Umbilical cord (tissue), 1 donor: ENCODE measurements at regions not wholly inside any gene's neighbourhood (a gene's known extent, or its start where the extent isn't known, plus 50 kb on each side); places are given as distances from the start of the nearest gene placed in this dataset.
A peak's percentile ranks its signal among the peaks of the same experiment; 100 is the strongest.
"Not testable (repeated sequence)": the region's sequence is repeated elsewhere in the genome, so short reads cannot be mapped to it uniquely, and the experiment has no call there.

Experiments used
- DNase-seq: peaks from one replicate; pipeline ENCODE4 v3.0.0-alpha.2; 2015; ENCODE audit warnings: low spot score

GRCh38 chr12:105457026-105457425, 126.5 kb downstream of the C12orf75 start:
- no peak for DNase-seq

GRCh38 chr12:105459760-105460330, 129.4 kb downstream of the C12orf75 start:
- no peak for DNase-seq

GRCh38 chr12:105461271-105461943, 130.9 kb downstream of the C12orf75 start:
- no peak for DNase-seq

GRCh38 chr12:105461944-105462762, 131.7 kb downstream of the C12orf75 start:
- no peak for DNase-seq

- DNase-seq: no peak
Measured at GRCh38 chr12:105462831-105463230, 132.3 kb downstream of the C12orf75 start.

GRCh38 chr12:105464406-105464805, 133.9 kb downstream of the C12orf75 start:
- DNase-seq: peak; percentile 75

GRCh38 chr12:105466231-105466900, 135.9 kb downstream of the C12orf75 start:
- no peak for DNase-seq

GRCh38 chr12:105466901-105467598, 136.6 kb downstream of the C12orf75 start:
- DNase-seq: peak; percentile 34

- DNase-seq: no peak
Measured at GRCh38 chr12:105467710-105468366, 137.3 kb downstream of the C12orf75 start.

- no peak for DNase-seq
Measured at GRCh38 chr12:105468464-105468863, 138.0 kb downstream of the C12orf75 start.

- DNase-seq: no peak
Measured at GRCh38 chr12:105469211-105469610, 138.7 kb downstream of the C12orf75 start.

GRCh38 chr12:105469701-105470100, 139.2 kb downstream of the C12orf75 start:
- DNase-seq: peak; percentile 79

GRCh38 chr12:105470102-105470501, 139.6 kb downstream of the C12orf75 start:
- DNase-seq: no peak

GRCh38 chr12:105470601-105471000, 140.1 kb downstream of the C12orf75 start:
- DNase-seq: no peak

GRCh38 chr12:105474672-105475071, 144.2 kb downstream of the C12orf75 start:
- no peak for DNase-seq

GRCh38 chr12:105476616-105477015, 146.1 kb downstream of the C12orf75 start:
- DNase-seq: no peak

- DNase-seq: no peak
Measured at GRCh38 chr12:105477873-105478272, 147.4 kb downstream of the C12orf75 start.

GRCh38 chr12:105478788-105479187, 148.3 kb downstream of the C12orf75 start:
- not testable (repeated sequence) for DNase-seq

GRCh38 chr12:105479710-105480109, 149.2 kb downstream of the C12orf75 start:
- no peak for DNase-seq

GRCh38 chr12:105480162-105480561, 149.7 kb downstream of the C12orf75 start:
- DNase-seq: peak; percentile 93
